ENCODE measurements at regions not wholly inside any gene's neighbourhood (a gene's known extent, or its start where the extent isn't known, plus 50 kb on each side); places are given as distances from the start of the nearest gene placed in this dataset.

DNA sequence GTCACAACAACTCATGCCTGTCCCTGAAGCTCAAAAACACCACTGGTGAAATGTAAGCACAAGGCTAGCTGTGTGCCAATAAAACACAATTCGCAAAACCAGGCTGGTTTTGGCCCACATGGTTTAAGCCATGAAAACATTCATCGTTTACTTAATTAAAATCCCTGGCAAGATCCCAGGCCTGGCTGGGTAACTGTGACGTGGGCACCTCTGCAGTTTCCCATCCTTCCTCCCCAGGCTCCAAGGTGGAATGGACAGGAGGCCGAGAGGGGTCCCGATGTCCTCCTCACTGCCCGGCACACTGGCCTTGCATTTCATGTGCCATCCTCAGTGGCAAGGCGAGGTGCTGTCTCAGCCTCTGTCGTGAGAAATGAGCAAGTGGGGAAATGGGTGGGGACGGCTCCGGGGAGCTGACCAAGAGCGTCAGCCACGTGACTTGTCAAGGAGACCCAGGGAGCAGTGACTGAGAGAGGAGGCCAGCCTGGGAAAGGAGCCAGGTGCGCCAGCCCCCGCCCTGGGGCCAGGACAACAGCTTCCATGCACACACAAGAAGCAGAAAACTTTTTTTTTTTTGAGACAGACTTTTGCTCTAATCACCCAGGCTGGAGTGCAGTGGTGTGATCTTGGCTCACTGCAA is 153.1 kb upstream of the RAB4A start:
- DNase-seq: peak; percentile 51 to 78 (median 58)

DNA sequence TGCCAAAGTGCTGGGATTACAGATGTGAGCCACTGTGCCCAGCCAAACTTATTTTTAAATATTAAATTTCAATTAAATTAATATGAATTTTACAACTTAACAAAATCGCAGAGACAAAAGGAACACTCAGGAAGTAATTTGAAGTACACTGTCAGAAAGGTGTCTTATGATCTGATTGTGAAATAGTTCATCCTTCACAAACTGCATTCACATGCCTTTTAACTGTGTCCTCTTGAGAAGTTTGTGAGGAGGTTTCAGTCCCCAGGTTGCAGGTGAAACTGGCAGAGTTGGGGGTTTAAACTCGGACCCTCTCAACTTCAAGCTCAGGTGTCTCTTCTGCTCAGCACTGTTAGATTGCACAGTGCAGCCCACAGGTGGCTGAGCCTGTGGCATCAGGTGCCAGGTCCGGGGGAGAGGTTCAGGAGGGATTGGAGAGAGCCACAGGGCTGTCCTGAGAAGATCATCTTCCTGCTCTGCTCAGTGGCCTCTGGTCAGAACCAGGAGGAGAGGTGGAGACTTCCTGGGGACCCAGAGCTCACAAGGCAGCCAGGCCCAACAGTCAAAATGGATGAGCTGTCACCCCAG is 152.3 kb upstream of the RAB4A start:
- no peak for DNase-seq

DNA sequence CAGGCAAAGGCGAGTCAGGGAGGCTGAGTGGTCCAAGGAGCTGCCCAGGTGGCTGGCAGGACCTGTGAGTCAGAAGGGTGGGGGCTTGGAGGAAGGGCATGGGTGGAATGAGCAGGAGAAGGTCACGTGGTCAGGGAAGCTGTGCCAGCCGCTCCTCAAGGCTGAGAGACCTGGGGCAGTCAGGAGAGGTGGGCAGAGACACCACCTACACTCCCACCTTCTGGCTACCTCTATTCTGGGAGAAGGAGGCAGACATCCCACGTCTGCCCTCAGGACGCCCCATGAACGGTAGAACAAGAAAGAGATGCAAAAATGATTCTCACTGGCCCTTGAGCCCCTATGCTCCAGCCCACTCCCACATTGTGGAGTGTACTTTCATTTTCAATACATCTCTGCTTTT is 151.8 kb upstream of the RAB4A start:
- no peak for DNase-seq

DNA sequence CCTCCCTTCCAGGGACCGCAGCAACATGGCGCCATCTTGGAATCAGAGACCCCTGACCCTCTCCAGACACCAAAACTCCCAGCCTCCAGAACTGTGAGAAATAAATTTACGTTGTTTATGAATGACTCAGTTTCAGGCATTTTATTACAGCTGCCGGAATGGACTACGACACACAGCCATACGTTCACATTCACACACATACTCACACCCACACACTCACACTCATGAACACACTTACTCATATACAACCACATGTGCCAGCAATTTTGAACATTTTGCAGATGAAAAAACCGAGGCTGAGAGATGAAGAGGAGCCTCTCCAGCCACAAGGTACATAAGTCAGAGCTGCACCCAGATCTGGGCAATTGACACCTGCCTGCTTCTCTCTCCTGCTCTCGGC is 151.0 kb upstream of the RAB4A start:
- DNase-seq: no peak

DNA sequence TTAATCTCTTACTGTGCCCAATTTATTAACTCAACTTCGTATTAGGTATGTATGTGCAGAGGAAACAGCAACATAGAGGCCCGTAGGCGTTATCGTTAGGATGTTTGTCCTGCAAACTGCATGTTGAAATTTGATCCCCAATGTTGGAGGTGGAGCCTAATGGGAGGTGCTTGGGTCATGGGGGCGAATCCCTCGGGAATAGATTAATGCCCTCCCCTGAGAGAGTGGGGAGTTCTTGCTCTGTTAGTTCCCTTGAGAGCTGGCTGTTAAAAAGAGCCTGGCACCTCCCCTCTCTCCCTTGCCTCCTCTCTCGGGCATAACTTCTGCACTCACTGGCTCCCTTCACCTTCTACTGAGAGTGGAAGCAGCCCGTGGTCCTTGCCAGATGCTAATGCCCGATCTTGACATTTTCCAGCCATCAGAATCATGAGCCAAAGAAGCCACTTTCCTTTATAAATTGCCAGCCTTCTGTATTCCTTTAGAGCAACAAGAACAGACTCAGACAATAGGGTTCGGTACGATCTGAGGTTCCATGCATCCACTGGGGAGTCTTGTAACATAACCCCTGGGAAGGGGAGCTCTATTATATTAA is 149.0 kb upstream of the RAB4A start:
- no peak for DNase-seq

DNA sequence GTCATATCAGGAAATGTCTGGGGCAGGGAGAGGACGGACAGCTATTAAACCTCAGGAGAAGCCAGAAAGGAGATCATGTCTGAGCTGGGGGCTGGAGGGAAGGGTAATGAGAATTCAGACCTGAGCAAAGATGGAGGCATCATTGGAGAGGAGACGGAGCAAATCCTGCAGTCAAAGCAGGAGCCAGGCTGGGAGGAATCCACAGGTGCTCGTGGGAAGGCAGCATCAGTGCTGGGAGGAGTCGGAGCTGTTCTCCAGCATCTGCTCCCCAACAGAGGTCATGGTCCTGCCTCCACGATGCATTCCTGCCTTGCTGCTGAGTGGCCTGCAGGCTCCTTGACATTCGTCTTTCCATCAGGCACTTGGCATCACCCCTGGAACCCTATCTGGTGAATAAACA is 148.3 kb upstream of the RAB4A start:
- no peak for DNase-seq

DNA sequence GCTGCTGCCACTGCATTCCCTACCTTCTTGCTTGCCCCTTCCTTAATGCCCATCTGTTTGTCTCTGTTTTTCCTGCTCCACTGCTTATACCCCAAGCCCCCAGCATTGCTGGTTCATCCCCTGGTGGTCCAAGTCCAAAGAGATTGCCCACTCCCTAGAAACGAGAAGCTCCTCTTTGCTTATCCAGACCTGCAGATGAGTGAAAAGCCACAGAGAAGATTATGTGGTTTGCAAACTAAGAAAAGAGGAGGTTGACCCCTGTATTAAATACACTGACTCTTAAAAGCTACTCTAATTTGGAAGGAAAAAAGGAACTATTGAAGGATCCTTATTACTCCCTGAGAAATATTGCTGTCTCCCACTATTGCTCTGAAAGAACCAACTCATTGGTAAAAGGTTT is 146.8 kb upstream of the RAB4A start:
- no peak for DNase-seq

DNA sequence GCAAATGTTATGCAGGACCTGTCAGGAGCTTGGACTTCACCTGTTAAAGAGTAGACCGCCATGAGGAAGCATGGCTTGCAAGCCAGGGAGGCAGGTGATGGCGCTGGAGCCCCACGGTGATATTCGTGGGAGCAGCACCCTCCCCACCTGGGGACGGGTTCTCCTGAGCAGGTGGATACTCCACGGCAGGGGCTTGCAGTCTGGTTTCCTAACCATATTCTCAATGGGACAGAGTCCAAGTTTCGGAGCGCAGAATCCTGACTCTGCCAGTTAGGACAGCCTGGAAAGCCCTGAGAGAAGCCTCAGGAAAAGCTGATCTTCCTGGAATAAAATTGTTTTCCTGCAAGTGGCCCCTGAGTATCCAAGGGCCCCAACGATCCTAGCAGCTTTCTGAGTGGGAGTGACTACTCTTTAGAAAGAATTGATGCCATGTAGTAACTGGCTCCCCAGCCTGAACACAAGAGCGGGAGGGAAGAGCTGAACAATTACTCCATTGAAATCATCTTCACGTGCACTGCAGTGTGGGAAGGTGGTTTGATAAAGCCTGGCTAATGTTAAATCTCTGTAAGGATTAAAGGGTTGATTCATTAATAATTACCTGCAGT is 146.3 kb upstream of the RAB4A start:
- DNase-seq: no peak

DNA sequence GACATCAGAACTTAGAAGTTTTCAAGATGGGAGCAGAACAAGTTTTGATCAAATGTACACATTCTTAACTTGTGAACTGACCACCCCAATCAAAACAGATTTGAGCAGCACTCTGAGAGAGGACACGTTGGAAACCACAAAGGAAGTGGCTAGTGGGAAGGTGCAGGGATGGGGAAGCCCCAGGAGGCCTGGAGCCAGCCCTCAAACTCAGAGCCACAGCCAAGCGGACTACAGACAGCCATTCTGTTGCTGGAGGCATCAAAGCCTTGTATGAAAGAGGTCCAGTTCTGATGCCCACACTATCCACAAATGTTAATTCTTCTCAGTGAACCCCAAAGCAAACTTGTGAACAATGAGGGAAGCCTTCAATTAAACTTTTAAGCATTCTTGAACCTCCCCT is 143.6 kb upstream of the RAB4A start:
- DNase-seq: peak; percentile 74 to 79 (median 76)

DNA sequence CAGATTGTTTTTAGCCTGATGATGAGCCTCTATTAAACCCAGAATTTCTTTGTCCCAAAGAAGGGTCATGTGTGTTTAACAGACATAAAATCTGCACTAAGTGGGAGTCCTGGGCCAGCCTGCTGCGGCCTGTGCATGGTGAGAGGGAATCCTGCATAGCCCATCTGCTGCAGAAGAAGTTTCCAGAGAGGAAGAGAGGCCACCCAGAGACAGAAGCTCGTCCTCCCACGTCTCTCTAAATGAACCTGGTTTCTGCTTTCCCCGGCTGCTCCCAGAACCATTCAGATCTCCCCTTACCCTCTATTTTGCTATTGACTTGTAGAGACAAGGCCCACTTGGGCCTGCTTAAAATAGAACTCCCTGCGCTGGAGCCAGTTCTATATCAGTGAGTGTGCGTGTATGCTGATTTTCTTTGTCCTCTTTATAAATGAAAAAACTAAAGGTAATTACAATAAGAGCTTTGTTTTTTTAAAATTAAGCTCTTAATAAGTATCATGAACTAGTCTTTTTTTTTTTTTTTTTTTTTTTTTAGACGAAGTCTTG is 142.8 kb upstream of the RAB4A start:
- peak; percentile 50 to 59 (median 51) for DNase-seq

DNA sequence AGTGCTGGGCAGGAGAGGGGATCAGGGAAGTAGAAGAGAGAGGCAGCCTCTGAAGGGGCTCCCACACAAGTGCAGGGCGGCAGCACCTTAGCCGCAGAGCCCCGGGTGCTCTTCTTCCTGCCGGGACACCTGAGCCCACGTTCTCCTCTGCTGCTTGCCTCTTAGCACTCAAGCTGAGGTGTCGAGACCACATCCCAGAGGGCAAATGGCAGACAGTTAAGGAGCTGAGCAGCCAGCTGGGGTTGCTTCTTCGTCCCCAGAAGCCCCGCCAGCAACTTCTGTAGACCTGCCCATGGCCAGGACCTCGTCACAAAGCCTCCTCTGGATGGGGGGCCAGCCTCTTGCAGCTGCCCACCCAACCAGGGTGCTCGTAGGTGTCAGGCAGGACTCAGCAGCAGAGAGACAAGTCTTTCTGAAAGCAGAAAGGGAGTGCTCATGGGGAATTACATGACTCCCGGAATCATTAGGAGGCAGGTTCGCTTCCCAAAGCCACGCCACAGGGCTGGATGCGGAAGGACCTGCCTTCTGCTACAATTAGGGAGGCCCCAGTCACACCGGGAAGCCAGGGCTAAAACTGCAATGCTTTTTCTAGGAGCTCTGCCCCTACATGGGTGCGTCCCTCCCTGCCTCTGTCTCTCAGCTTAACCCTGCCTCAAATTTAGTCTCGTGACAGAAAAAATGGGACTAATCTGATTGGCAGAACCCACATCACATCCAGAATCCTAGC is 141.4 kb upstream of the RAB4A start:
- DNase-seq: no peak

DNA sequence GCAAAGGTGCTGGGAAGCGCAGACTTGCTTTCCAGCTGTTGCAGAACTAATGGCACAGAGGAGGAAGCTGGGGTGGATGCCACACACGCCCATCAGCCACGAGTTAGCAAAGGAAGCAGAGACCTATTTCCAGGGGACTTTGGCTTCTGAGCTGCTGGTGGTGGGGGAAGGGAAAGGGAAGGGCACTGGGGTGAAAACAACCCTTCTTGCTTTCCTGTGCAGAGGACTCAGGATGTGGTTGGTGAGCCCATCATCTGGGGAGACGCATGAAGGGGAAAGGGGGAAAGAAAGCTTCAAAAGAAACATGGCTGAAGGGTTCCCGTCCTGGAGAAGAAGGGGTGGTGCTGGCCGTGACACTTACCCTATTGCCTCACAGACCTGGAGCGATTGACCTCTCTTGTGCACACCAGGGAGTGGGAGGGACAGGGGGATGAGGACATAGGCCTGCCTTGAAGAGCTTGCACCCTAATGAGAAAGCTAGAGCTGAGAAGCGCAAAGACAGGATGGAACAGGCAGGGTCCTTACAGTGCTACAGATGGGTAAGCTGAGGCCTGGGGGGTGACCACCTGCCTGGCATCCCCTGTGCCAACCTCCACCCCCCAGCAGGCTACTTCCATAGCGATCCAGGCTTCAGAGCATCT is 140.8 kb upstream of the RAB4A start:
- DNase-seq: peak; percentile 58 to 74 (median 73)

DNA sequence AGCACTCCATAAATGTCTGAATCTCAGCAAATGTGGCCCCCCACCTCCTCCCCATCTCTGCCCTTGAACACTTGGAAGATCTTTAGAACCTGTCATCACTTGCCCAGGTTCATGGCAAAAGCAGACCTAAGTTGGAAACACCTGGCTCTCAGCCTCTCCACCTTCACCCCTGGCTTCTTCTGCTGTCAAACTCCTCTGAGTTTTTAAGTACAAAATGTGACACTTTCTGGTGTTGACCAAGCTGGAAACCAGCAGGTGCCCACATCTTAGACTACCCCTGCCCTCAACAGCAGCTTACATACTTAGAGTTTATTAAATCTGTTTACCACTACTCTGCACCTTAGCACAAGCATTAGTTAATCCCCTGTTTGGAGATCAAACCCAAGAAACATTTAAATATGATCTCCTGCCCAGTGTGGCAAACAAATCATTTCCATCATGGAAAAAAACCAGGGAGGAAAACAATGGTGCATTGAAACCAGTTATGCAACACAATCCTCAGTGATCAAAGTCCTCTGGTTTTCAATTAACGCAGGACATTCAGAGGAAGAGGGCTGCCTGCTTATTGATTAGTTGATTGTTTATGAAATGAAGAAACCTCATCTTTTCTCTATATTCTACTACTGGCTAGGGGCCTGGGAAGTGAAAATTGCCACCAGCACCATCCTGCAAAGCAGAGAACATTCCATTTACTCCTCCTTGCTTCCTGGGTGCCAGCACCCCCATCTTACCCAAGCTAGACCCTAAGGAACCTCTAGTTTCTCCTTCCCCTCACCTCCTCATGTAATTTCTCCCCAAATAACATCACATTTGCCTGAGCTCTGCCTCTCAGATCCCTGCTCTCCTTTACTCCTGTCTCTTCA is 139.4 kb upstream of the RAB4A start:
- no peak for DNase-seq

DNA sequence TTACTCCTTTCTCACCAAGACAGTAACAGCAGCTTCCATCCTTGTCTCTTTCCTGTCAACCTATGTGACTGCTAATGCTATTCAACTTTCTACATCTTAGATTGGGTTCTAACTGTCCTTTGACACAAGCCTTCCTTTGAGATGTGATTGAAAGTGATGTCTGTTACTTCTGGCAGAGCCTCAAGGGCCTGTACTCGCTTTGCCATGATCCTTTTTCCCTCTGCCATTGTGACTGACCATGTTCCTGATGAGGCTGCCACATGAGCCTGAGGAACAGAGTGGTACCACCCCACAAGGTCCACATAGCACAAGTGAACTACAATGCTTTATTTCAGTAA is 138.8 kb upstream of the RAB4A start:
- no peak for DNase-seq

DNA sequence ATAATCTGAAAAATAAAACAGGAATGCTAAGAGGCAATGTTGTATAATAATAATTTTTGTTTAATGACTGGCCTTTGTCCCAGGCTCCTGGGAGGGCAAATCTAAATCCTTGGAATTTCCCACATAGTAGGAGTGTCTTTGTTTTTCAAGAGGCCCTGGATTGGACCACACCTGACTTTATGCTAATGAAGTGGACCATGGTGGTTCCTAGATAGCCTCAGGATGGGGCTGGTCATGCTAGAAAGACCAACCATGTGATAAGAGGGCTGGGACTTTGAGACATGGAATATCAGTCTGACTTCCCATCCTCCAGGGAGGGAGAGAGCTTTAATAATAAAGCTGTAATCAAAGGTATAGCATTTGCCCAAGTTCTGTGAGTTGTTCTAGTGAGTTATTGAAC is 138.2 kb upstream of the RAB4A start:
- DNase-seq: no peak

DNA sequence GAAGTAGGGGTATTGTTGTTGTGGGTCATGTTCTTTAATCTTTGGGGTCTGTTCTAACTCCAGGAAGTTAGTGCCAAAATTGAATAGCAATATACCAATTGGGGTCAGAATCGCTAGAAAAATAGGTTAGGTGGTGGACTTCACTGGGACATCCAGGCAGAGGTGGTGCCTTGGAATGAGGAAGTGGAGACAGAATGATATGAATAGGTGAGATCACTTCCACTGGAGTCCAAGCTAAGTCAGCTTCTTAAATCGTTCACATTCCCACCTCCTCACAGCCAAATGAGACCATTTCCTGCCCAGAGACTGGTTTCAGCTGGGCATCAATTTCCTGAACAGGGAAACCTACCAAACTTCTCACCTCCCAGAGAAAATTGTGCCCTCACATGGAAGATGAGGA is 137.8 kb upstream of the RAB4A start:
- DNase-seq: no peak

DNA sequence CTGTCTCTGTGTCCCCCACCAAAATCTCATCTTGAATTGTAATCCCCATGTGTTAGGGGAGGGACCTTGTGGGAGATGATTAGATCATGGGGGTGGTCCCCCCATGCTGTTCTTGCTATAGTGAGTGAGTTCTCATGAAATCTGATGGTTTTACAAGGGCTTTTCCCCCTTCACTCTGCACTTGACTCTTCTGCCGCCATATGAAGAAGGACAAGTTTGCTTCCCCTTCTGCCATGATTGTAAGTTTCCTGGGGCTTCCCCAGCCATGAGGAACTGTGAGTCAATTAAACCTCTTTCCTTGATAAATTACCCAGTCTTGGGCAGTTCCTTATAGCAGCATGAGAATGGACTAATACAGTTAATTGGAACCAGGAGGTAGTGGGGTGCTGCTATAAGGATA is 137.1 kb upstream of the RAB4A start:
- DNase-seq: peak; percentile 79 to 92 (median 84)

DNA sequence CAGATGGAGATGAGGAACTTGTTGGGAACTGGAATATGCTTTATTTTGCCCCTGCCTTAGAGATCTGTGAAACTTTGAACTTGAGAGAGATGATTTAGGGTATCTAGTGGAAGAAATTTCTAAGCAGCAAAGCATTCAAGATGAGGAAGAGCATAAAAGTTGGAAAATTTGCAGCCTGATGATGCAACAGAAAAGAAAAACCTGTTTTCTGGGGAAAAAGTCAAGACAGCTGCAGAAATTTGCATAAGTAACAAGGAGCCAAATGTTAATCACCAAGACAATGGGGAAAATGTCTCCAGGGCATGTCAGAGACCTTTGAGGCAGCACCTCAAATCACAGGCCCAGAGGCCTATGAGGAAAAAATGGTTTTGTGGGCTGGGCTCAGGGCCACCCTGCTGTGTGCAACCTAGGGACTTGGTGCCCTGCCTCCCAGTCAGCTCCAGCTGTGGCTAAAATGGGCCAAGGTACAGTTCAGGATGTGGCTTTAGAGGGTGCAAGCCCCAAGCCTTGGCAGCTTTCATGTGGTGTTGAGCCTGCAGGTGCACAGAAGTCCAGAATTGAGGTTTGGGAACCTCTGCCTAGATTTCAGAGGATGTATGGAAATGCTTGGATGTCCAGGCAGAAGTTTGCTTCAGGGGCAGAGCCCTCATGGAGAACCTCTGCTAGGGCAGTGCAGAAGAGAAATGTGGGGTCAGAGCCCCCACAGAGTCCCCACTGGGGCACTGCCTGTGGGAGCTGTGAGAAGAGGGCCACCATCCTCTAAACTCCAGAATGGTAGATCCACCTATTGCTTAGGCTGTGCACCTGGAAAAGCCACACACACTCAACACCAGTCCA is 136.3 kb upstream of the RAB4A start:
- peak in 2 of 3 donors; percentile 31 to 67 for DNase-seq

DNA sequence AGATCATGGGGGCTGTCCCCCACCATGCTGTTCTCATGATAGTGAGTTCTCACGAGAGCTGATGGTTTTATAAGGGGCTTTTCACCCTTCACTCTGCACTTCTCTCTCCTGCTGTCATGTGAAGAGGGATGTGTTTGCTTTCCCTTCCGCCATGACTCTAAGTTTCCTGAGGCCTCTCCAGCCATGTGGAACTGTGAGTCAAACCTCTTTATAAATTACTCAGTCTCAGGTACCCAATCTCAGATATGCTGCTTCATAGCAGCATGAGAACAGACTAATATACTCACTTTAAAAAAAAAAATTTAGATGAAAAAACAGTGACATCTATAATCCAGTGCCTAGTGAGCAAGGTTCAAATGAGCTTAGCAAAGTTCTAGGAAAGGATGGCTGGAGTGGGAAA is 135.1 kb upstream of the RAB4A start:
- no peak for DNase-seq

DNA sequence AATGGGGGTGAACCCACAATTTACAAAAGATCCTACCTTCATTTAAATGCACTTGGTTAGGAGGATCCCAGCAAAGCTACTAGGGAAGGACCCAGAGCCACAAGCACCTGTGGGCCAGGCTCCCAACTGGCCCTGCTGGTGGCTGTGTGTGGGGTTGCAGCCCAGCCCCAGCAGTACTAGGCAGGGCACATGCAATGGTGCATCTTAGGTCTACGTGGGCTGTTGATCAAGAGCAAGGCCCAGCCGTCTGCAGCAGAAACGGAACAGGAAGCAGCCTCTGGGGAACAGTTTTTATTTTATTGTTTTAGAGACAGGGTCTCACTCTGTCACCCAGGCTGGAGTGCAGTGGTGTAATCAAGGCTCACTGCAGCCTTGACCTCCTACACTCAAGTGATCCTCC is 134.1 kb upstream of the RAB4A start:
- DNase-seq: peak; percentile 60 to 63 (median 60)

DNA sequence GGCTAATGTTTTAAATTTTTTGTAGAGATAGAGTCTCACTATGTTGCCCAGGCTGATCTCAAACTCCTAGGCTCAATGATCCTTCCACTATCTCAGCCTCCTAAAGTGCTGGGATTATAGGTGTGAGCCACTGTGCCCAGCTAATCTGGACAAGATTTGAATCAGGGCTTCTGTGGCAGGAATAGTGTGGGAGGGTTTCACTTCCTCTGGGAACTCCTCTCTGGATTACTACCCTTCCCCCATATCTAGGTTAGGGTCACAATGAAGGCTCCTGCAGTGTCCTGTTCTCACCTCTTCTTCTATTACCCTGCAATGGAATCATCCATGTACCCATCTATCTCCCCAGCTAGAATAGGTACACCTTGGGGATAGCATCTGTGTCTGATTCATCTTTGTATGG is 133.6 kb upstream of the RAB4A start:
- DNase-seq: peak; percentile 71 to 82 (median 82)
